MCF 10A (cell line): ENCODE measurements at regions not wholly inside any gene's neighbourhood (a gene's known extent, or its start where the extent isn't known, plus 50 kb on each side); places are given as distances from the start of the nearest gene placed in this dataset.
"Not testable (repeated sequence)": the region's sequence is repeated elsewhere in the genome, so short reads cannot be mapped to it uniquely, and the experiment has no call there.

Experiments
- BruUV-seq: library from RNA; stranded (reverse); fragments of 400-500 nt; replicated peaks from 2 replicates; lab custom pipeline; 2021; lab: Mats Ljungman, UMichigan
- CTCF ChIA-PET: fragments of 300-600 bp; sonication (Branson Sonifier 250); formaldehyde crosslinking; extraction: SDS; loops from one replicate; lab custom pipeline; 2021; ENCODE audit warnings: antibody characterized with exemption, inconsistent platforms; lab: Yijun Ruan, JAX
- POLR2A ChIA-PET: fragments of 300-600, 350-650 bp; sonication (Branson Sonifier 250); formaldehyde crosslinking; extraction: SDS; loops from one replicate; lab custom pipeline; 2020; ENCODE audit warnings: antibody characterized with exemption, inconsistent platforms; lab: Yijun Ruan, JAX
- DNase-seq: peaks from one replicate; pipeline ENCODE4 v3.0.0-alpha.2; 2018; ENCODE audit not compliant: unreplicated experiment
- H3K27ac Mint-ChIP-seq: one replicate; pipeline ENCODE4 v1.8.0; 2022; ENCODE audit warnings: mild to moderate bottlenecking, low read depth, mixed read lengths; ENCODE audit not compliant: unreplicated experiment
- H3K27me3 Mint-ChIP-seq: one replicate; pipeline ENCODE4 v1.8.0; 2022; ENCODE audit warnings: mixed read lengths; ENCODE audit not compliant: insufficient read depth, unreplicated experiment
- H3K36me3 Mint-ChIP-seq: one replicate; pipeline ENCODE4 v1.8.0; 2022; ENCODE audit warnings: mild to moderate bottlenecking, moderate library complexity, mixed read lengths; ENCODE audit not compliant: insufficient read depth, unreplicated experiment
- H3K4me1 Mint-ChIP-seq: one replicate; pipeline ENCODE4 v1.8.0; 2022; ENCODE audit warnings: mixed read lengths; ENCODE audit not compliant: insufficient read depth, unreplicated experiment
- H3K4me3 Mint-ChIP-seq: one replicate; pipeline ENCODE4 v1.8.0; 2022; ENCODE audit warnings: mild to moderate bottlenecking, moderate library complexity, mixed read lengths; ENCODE audit not compliant: unreplicated experiment
- H3K9me3 Mint-ChIP-seq: one replicate; pipeline ENCODE4 v1.8.0; 2022; ENCODE audit warnings: mixed read lengths; ENCODE audit not compliant: unreplicated experiment
- intact Hi-C: fragments of 100-400 bp; cut with micrococcal nuclease; formaldehyde crosslinking; loops from 2 replicates; pipeline ENCODE4 v1.14.1; 2022
- TF ChIP-seq, protein P1 (sequence below): fragments of 200-600 bp; IDR thresholded peaks from one replicate; pipeline ENCODE4 v1.8.0; 2022; ENCODE audit warnings: antibody characterized with exemption, mild to moderate bottlenecking; ENCODE audit not compliant: unreplicated experiment

DNA sequence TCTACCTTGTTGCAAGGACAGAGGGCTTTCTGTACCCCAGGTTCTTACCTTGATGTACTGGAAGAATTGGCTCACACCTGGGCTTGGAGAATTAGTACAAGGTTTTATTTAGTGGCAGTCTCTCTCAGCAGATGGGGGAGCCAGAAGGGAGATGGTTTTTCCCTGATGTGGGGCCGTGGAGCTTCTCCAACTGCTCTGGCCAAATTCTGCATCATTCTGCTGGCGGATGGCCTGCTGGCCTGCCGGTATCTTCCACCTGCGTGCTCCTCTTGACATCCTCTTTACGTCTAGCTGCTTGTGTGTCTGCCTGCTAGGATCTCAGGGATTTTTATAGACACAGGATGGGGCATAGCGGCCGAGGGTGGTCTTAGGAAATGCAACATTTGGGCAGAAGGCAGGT, 426.7 kb downstream of the KCNJ18 start:
- intact Hi-C loops, POLR2A ChIA-PET, H3K4me3 Mint-ChIP-seq, H3K27ac Mint-ChIP-seq, H3K36me3 Mint-ChIP-seq, BruUV-seq, H3K4me1 Mint-ChIP-seq, H3K9me3 Mint-ChIP-seq, CTCF ChIA-PET, DNase-seq, H3K27me3 Mint-ChIP-seq: not testable (repeated sequence)

DNA sequence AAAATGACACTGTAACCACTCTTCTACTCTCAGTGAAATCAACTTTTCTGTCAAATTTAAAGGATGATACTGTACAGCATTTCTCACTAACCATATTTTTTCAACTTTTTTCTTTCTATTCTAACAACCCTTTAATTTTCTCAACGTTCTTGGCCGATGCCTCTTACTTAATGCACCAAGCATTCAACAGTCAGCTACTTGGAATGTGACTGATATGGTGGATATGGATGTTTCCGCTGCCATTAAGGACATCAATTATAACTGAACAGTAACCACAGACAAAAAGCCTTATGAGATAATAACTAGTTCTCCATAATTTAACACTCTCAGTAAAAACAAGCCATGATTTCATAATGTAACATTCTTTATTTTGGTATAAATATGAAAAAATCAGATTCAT, 427.4 kb downstream of the KCNJ18 start:
- H3K27me3 Mint-ChIP-seq, POLR2A ChIA-PET, intact Hi-C loops, H3K4me1 Mint-ChIP-seq, H3K36me3 Mint-ChIP-seq, H3K9me3 Mint-ChIP-seq, DNase-seq, BruUV-seq, H3K4me3 Mint-ChIP-seq, H3K27ac Mint-ChIP-seq: not testable (repeated sequence)
- CTCF ChIA-PET, result interaction anchor here (0.6 kb wide), 1 partner anchor 16 kb away, joined by 3 read pairs; no protein-coding TSS in a partner anchor

DNA sequence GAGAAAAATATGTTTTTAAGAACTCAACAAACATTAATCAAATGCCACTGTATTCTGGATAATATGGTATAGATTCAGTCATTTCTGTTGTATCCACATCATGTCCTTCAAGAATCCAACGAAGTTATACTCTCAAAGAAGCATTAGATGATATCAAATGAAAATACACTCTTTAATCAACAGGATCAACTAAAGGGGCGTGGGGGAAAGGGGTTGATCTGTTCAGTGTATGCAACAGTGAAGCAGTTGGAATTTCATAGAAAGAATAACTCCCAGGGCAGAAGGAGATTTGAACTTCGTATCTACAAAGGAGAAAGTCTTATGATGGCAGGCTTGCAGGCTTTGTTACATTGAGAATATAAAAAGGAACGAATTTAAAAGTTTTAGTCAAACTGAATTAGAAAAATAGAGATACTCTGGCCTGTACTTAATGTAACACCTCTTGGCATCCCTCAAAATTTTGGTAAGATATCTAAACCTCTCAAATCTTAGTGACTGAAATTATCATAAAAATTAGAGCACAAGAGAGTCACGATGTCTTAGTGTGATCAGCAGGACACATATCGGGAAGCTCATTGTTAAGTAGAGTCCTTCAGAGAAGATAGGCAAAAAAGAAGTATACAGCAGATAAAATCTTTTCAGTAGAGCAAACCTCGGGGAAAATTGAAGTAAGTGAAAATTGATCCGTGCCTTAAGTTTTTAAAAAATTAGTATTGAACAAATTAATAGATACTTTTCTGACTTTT, 431.4 kb downstream of the KCNJ18 start:
- Mint-ChIP-seq H3K36me3 (no peaks in the 10 kb centered on the region), H3K9me3 (no peaks in the 10 kb centered on the region), H3K27ac (no peak overlapping the region), H3K4me3 (no peak overlapping the region), H3K27me3 (no peaks in the 10 kb centered on the region), H3K4me1 (no peaks in the 10 kb centered on the region)
- intact Hi-C loops, result no loop called here
- TF ChIP-seq, protein P1, sequence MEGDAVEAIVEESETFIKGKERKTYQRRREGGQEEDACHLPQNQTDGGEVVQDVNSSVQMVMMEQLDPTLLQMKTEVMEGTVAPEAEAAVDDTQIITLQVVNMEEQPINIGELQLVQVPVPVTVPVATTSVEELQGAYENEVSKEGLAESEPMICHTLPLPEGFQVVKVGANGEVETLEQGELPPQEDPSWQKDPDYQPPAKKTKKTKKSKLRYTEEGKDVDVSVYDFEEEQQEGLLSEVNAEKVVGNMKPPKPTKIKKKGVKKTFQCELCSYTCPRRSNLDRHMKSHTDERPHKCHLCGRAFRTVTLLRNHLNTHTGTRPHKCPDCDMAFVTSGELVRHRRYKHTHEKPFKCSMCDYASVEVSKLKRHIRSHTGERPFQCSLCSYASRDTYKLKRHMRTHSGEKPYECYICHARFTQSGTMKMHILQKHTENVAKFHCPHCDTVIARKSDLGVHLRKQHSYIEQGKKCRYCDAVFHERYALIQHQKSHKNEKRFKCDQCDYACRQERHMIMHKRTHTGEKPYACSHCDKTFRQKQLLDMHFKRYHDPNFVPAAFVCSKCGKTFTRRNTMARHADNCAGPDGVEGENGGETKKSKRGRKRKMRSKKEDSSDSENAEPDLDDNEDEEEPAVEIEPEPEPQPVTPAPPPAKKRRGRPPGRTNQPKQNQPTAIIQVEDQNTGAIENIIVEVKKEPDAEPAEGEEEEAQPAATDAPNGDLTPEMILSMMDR, result no peak
- DNase-seq, result no peak
- BruUV-seq, result no TSS peak
- CTCF ChIA-PET, result no interaction called here
- POLR2A ChIA-PET, result interaction anchor here (0.8 kb wide), 1 partner anchor 20 kb away, joined by 5 read pairs; no protein-coding TSS in a partner anchor

DNA sequence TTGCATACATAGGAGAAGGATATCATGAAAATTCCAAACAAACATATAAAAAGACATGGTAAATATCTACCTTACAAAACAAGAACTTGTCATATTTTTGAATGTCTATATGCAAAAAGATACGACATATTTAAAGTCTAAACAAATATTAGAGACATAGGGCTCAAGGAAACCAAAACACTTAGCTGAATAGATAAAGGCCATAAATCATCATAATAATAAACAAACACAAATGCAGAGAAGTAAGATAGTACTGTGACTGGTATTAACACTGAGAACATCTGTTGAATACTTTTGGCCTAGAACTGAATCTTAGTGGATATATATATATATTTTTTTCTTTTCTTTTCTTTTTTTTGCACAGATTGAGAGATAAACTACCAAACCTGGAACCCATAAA, 435.8 kb downstream of the KCNJ18 start:
- Mint-ChIP-seq H3K36me3 (no peaks in the 10 kb centered on the region), H3K4me1 (no peaks in the 10 kb centered on the region), H3K27me3 (no peaks in the 10 kb centered on the region), H3K4me3 (no peak overlapping the region), H3K9me3 (peaks cover 9% of the 10 kb centered on the region), H3K27ac (no peak overlapping the region)
- POLR2A ChIA-PET, result no interaction called here
- TF ChIP-seq, protein P1, result no peak
- CTCF ChIA-PET, result interaction anchor here (0.7 kb wide), 1 partner anchor 307 kb away, joined by 3 read pairs; no protein-coding TSS in a partner anchor
- no TSS peak for BruUV-seq
- DNase-seq, result no peak
- intact Hi-C loops, result no loop called here

DNA sequence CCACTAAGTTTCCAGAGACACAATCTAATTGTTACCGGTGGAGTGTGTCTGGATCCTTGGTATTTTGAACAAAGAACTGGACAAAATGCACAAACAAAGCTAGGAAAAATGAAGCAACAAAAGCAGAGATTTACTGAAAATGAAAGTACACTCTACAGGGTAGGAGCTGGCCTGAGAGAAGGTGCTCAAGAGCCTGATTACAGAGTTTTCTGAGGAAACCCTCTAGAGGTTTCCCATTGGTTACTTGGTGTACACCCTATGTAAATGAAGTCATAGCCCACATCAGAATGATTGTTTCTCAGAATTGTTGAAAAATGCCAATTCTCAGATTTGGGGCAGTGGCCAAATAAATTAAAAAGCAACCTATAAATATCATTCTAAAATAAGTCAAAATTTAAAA, 436.4 kb downstream of the KCNJ18 start:
- BruUV-seq, result no TSS peak
- no peaks in the 10 kb centered on the region for H3K27me3 Mint-ChIP-seq
- no peaks in the 10 kb centered on the region for H3K36me3 Mint-ChIP-seq
- H3K4me3 Mint-ChIP-seq, result no peak overlapping the region
- ChIA-PET POLR2A (no interaction called here), CTCF (interaction anchor here (0.7 kb wide), 1 partner anchor 307 kb away, joined by 3 read pairs; no protein-coding TSS in a partner anchor)
- H3K4me1 Mint-ChIP-seq, result no peaks in the 10 kb centered on the region
- TF ChIP-seq, protein P1, result no peak
- H3K27ac Mint-ChIP-seq, result no peak overlapping the region
- intact Hi-C loops, result no loop called here
- H3K9me3 Mint-ChIP-seq, result peaks cover 9% of the 10 kb centered on the region
- DNase-seq, result no peak

DNA sequence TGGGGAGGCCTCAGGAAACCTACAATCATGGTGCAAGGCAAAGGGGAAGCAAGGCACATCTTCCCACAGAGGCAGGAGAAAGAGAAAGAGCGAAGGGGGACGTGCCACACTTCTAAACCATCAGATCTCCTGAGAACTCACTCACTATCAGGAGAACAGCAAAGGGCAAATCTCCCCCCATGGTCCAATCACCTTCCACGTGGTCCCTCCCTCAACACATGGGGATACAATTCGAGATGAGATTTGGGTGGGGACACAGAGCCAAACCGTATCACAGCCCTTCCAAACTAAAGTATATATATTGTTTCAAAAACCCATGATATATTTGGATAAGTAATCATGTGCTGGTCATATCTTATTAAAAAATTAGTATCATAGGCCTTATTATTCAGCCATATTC, 437.6 kb downstream of the KCNJ18 start:
- DNase-seq, H3K36me3 Mint-ChIP-seq, intact Hi-C loops, H3K4me1 Mint-ChIP-seq, H3K27me3 Mint-ChIP-seq, H3K4me3 Mint-ChIP-seq, POLR2A ChIA-PET, H3K27ac Mint-ChIP-seq, H3K9me3 Mint-ChIP-seq, BruUV-seq, CTCF ChIA-PET: not testable (repeated sequence)
